ENCODE measurements at regions not wholly inside any gene's neighbourhood (a gene's known extent, or its start where the extent isn't known, plus 50 kb on each side); places are given as distances from the start of the nearest gene placed in this dataset.

DNA sequence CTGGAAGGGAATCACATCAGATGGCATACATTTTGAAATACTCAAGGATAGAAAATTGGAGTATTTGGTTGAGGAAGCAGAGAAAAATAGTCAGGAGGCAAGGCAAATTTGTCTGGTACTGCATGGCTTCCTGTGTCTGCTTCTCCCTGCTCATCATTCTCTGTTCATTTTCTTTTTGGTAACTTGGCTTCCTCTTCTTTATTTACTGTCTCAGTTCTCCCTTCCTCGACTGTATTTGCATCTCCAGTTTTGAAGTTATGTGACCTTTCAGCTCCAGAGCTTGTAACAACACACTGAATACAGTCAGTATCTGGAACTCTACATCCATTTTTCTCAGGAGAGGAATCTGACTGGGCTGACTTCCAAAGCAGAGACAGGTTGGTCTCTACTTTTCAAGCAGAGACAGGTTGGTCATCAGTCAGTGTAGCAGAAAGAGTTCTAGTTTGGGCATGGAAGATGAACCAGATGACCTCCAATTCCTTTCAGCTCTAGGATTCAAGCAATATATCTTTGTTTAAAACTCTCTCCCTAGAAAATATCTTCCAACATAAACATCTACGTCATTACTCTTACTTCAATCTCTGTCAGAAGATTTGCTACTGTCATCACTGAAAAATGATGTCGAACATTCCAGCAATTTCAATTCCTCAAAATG, 571.2 kb downstream of the ADGRL2 start:
- TF ChIP-seq, protein P1, sequence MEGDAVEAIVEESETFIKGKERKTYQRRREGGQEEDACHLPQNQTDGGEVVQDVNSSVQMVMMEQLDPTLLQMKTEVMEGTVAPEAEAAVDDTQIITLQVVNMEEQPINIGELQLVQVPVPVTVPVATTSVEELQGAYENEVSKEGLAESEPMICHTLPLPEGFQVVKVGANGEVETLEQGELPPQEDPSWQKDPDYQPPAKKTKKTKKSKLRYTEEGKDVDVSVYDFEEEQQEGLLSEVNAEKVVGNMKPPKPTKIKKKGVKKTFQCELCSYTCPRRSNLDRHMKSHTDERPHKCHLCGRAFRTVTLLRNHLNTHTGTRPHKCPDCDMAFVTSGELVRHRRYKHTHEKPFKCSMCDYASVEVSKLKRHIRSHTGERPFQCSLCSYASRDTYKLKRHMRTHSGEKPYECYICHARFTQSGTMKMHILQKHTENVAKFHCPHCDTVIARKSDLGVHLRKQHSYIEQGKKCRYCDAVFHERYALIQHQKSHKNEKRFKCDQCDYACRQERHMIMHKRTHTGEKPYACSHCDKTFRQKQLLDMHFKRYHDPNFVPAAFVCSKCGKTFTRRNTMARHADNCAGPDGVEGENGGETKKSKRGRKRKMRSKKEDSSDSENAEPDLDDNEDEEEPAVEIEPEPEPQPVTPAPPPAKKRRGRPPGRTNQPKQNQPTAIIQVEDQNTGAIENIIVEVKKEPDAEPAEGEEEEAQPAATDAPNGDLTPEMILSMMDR (IDR thresholded peaks at IDR 0.05) = no peak
- TF ChIP-seq POLR2A (IDR thresholded peaks at IDR 0.05) = no peak

Data from right lobe of liver (tissue), 4 donors.